IPS-18a (cell line): ENCODE measurements at regions not wholly inside any gene's neighbourhood (a gene's known extent, or its start where the extent isn't known, plus 50 kb on each side); places are given as distances from the start of the nearest gene placed in this dataset.

Experiments used
- H3K27ac ChIP-seq: one replicate; pipeline ENCODE4 v1.5.1; 2013; ENCODE audit warnings: low read length
- H3K27me3 ChIP-seq: one replicate; pipeline ENCODE4 v1.6.1; 2013; ENCODE audit warnings: mild to moderate bottlenecking, low read length; ENCODE audit not compliant: control insufficient read depth, insufficient read depth
- H3K36me3 ChIP-seq: one replicate; pipeline ENCODE4 v1.6.1; 2013; ENCODE audit warnings: low read depth, low read length; ENCODE audit not compliant: control insufficient read depth
- H3K4me1 ChIP-seq: one replicate; pipeline ENCODE4 v1.6.1; 2013; ENCODE audit warnings: low read depth, low read length; ENCODE audit not compliant: control insufficient read depth
- H3K4me3 ChIP-seq: one replicate; pipeline ENCODE4 v1.5.1; 2013; ENCODE audit warnings: low read length
- H3K9ac ChIP-seq: one replicate; pipeline ENCODE4 v1.6.1; 2013; ENCODE audit warnings: mild to moderate bottlenecking, low read length, moderate library complexity
- H3K9me3 ChIP-seq: one replicate; pipeline ENCODE4 v1.6.1; 2013; ENCODE audit warnings: low read depth, low read length; ENCODE audit not compliant: control insufficient read depth

DNA sequence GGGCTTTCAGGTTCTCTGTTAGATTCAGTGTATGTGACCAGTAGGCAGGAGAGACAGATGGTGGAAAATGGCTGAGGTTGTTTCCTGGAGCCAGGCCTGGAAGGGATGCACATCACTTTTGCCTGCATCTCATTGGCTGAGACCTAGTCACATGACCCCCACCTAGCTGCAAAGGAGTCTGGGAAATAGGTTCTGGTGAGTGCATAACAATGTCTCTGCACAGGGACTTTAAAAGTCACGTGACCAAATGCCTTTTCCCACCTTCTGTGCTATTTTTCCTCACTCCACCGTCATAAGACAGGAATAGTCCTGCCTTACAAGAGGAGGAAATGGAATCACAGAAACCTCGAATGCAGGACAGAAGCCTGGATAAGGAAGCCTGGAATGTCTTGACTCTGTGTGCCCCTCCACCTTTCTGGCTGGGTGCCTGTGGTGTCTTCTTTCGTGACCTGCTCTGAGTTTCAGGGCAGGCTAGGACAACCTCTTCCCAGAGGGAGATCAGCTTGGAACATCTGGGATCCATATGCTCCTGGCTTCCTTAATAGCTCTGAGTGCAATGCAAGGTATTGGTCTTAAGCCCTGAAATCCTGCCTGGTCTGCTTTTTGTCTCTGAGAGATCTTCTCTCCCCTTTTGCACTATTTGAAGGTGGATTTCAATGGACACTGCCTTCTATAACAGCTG is 139.9 kb upstream of the ZNF438 start:
- Histone ChIP-seq H3K4me3 (no peak overlapping the region), H3K4me1 (no peaks in the 10 kb centered on the region), H3K9ac (no peak overlapping the region), H3K9me3 (peaks cover 4% of the 10 kb centered on the region), H3K27ac (no peak overlapping the region), H3K27me3 (no peaks in the 10 kb centered on the region), H3K36me3 (no peaks in the 10 kb centered on the region)

GRCh38 chr10:31172925-31173324 is 141.3 kb upstream of the ZNF438 start:
- H3K4me1 ChIP-seq, result no peaks in the 10 kb centered on the region
- H3K9me3 ChIP-seq, result peaks cover 4% of the 10 kb centered on the region
- H3K9ac ChIP-seq, result no peak overlapping the region
- H3K4me3 ChIP-seq, result no peak overlapping the region
- no peaks in the 10 kb centered on the region for H3K27me3 ChIP-seq
- no peaks in the 10 kb centered on the region for H3K36me3 ChIP-seq
- no peak overlapping the region for H3K27ac ChIP-seq

DNA sequence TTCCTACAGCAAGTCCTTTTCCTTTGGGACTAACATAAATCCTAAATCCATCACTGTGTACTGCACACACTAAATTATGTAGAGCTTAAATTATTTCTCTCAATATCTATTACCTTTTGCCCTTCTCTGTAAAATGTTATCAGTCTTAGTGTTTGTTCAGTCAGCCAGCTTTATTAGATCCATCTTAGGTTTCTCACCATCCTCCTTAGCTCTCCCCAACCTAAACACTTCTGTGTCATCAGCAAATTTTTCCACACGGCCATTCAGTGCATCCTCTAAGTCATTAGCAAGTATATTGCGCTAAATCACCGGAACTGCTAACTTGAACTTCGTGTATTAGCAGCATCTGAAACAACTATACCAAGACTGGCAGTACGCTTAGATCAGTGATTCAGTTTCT is 142.1 kb upstream of the ZNF438 start:
- H3K36me3 ChIP-seq, result no peaks in the 10 kb centered on the region
- peaks cover 4% of the 10 kb centered on the region for H3K9me3 ChIP-seq
- H3K27me3 ChIP-seq, result no peaks in the 10 kb centered on the region
- no peak overlapping the region for H3K4me3 ChIP-seq
- H3K27ac ChIP-seq, result no peak overlapping the region
- H3K9ac ChIP-seq, result no peak overlapping the region
- H3K4me1 ChIP-seq, result no peaks in the 10 kb centered on the region

DNA sequence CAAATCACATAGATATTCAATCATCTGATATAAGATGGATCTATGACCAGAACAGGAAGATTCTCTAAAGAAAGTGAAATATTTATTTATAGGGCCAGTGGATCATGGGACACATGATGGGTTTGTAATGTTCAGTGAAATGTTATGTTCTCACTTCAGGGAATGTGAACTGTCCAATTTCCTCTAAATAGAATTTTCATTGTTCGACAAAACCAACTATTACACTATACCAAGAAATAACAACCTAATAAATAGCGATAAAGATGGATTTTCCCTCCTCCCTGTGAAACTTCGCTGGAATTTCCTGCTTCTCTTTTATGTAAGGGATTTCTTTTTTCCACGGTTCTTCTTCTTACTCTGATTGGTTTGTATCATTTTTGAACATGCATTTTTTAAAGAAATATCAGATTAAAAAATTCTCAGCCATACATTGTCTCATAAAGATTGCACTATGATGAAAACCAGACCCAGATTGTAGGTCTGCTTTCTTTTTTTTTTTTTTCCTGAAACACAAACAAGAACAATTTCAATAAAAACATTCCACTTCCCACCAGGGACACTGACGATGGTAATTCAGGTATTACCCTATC is 139.8 kb upstream of the ZEB1 start:
- Histone ChIP-seq H3K9ac (no peak overlapping the region), H3K36me3 (no peaks in the 10 kb centered on the region), H3K4me3 (no peak overlapping the region), H3K27me3 (no peaks in the 10 kb centered on the region), H3K4me1 (no peaks in the 10 kb centered on the region), H3K9me3 (no peaks in the 10 kb centered on the region), H3K27ac (no peak overlapping the region)

DNA sequence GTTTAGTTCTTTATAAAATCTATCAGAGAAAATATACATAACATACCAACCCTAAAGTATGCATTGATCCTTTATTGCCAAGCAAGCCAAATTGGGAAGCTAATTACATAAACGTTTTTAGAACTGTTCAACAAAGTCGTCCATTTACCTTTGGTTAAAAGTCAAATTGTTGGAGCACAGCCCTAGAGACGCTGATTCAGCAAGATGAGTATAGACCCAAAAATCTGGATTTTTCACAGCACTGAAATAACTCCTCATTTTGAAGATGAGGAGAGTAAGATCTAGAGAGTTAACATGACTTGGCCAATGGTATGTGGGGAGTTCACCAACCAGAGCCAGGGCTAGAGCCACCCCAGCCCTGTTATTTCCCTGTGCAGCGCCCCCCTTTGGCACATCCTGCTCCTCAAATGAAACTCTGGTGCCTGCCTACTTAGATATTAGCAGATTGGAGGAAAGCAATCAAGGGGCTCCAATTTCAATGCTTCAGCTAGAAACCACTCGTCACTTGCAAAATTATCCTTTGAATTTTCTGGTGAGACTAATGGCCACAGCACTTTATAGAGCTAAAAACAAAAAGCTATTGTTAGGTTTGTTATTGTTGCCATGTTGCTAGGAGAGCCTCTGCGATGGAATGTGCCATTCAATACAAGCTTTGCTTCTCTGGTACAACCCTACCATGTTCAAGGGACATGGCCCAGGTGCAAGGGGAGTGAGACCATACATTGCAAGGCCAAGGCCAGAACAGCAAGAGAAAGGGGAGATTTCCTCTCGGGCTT is 132.6 kb upstream of the ZEB1 start:
- H3K4me3 ChIP-seq, result no peak overlapping the region
- H3K9ac ChIP-seq, result no peak overlapping the region
- no peaks in the 10 kb centered on the region for H3K36me3 ChIP-seq
- no peaks in the 10 kb centered on the region for H3K27me3 ChIP-seq
- H3K4me1 ChIP-seq, result no peaks in the 10 kb centered on the region
- H3K9me3 ChIP-seq, result no peaks in the 10 kb centered on the region
- no peak overlapping the region for H3K27ac ChIP-seq

DNA sequence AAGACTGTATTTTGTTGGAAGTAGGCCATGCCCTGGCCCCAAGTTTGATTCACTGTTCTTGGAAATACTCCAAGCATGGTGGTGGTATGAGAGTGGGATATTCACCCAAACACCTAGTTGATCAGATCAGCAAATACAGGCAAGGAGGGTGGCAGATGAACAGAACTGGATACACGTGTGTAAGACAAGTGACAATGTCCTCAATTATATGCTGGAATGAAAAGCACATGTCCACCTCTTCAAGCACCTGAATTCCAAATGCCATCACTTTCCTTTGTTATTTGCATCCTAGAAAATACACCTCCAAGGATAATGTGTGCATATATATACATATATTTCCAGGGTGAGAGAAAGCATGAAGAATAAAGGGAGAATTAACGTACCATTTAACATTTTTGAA is 131.8 kb upstream of the ZEB1 start:
- H3K4me1 ChIP-seq, result no peaks in the 10 kb centered on the region
- no peak overlapping the region for H3K9ac ChIP-seq
- no peak overlapping the region for H3K27ac ChIP-seq
- no peak overlapping the region for H3K4me3 ChIP-seq
- no peaks in the 10 kb centered on the region for H3K36me3 ChIP-seq
- H3K27me3 ChIP-seq, result no peaks in the 10 kb centered on the region
- H3K9me3 ChIP-seq, result no peaks in the 10 kb centered on the region

GRCh38 chr10:31187607-31188210 is 131.3 kb upstream of the ZEB1 start:
- H3K9ac ChIP-seq, result no peak overlapping the region
- no peaks in the 10 kb centered on the region for H3K4me1 ChIP-seq
- no peaks in the 10 kb centered on the region for H3K36me3 ChIP-seq
- H3K4me3 ChIP-seq, result no peak overlapping the region
- H3K27ac ChIP-seq, result no peak overlapping the region
- H3K27me3 ChIP-seq, result no peaks in the 10 kb centered on the region
- H3K9me3 ChIP-seq, result no peaks in the 10 kb centered on the region

GRCh38 chr10:31188792-31189406 is 130.1 kb upstream of the ZEB1 start:
- H3K4me3 ChIP-seq, result no peak overlapping the region
- no peaks in the 10 kb centered on the region for H3K9me3 ChIP-seq
- H3K27ac ChIP-seq, result no peak overlapping the region
- H3K27me3 ChIP-seq, result no peaks in the 10 kb centered on the region
- no peak overlapping the region for H3K9ac ChIP-seq
- no peaks in the 10 kb centered on the region for H3K4me1 ChIP-seq
- no peaks in the 10 kb centered on the region for H3K36me3 ChIP-seq

GRCh38 chr10:31190488-31190887 is 128.5 kb upstream of the ZEB1 start:
- no peak overlapping the region for H3K9ac ChIP-seq
- H3K4me1 ChIP-seq, result no peaks in the 10 kb centered on the region
- H3K9me3 ChIP-seq, result no peaks in the 10 kb centered on the region
- H3K27ac ChIP-seq, result no peak overlapping the region
- no peak overlapping the region for H3K4me3 ChIP-seq
- H3K27me3 ChIP-seq, result no peaks in the 10 kb centered on the region
- no peaks in the 10 kb centered on the region for H3K36me3 ChIP-seq

DNA sequence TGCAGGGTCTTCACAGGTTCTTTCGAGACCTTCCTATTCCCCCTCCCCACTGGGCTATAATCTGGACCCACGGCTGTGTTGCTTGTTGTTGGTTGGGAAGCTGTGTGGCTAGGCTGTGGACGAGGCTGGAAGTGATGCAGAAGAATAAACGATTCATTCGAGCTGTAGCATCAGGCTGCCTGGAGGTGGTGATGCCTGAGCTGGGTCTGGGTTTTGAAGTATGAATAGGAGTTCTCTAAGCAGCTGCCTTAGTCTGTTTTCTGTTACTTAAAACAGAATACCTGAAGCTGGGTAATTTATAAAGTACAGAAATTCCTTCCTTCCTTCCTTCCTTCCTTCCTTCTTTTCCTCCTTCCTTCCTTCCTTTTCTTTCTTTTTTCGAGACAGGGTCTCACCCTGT is 126.5 kb upstream of the ZEB1 start:
- H3K27me3 ChIP-seq, result no peaks in the 10 kb centered on the region
- H3K36me3 ChIP-seq, result no peaks in the 10 kb centered on the region
- no peak overlapping the region for H3K4me3 ChIP-seq
- H3K4me1 ChIP-seq, result no peaks in the 10 kb centered on the region
- no peaks in the 10 kb centered on the region for H3K9me3 ChIP-seq
- H3K27ac ChIP-seq, result no peak overlapping the region
- no peak overlapping the region for H3K9ac ChIP-seq

DNA sequence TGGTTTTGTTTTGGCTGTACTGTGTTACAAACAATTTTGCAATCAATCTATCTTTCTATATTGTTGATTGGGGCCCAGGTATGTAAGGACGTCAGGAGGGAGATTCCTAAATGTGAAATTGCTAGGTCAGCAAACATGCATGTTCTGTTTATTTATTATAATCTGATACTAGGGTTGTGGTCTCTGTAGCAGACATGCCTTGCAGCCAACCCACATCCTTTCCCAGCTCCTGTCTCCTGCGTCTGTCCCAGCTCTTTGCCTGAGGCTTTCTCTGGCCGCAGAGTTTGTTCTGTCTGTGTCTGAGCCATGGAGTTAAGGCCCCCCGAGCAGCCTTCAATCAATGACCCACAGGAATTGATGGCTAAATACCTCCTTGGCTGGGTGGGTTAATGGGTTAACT is 124.0 kb upstream of the ZEB1 start:
- Histone ChIP-seq H3K27me3 (no peaks in the 10 kb centered on the region), H3K36me3 (no peaks in the 10 kb centered on the region), H3K27ac (no peak overlapping the region), H3K9me3 (no peaks in the 10 kb centered on the region), H3K4me1 (no peaks in the 10 kb centered on the region), H3K4me3 (no peak overlapping the region), H3K9ac (no peak overlapping the region)
